HUDEP-2 (cell line): ENCODE measurements at regions not wholly inside any gene's neighbourhood (a gene's known extent, or its start where the extent isn't known, plus 50 kb on each side); places are given as distances from the start of the nearest gene placed in this dataset.
A peak's percentile ranks its signal among the peaks of the same experiment; 100 is the strongest.
"Not testable (repeated sequence)": the region's sequence is repeated elsewhere in the genome, so short reads cannot be mapped to it uniquely, and the experiment has no call there.

Source experiments
- DNase-seq, 76 experiments: peaks; one replicate each; lab custom pipeline; 2025; ENCODE audit not compliant: unreplicated experiment in 76 of 76; lab: John Stamatoyannopoulos, UW

GRCh38 chrX:63470506-63470905 is 119.4 kb upstream of the SPIN4 start:
- DNase-seq = no peak

GRCh38 chrX:63466690-63467089 is 115.6 kb upstream of the SPIN4 start:
- no peak for DNase-seq

- no peak for DNase-seq
Measured at GRCh38 chrX:63458981-63459380, 107.8 kb upstream of the SPIN4 start.

DNA sequence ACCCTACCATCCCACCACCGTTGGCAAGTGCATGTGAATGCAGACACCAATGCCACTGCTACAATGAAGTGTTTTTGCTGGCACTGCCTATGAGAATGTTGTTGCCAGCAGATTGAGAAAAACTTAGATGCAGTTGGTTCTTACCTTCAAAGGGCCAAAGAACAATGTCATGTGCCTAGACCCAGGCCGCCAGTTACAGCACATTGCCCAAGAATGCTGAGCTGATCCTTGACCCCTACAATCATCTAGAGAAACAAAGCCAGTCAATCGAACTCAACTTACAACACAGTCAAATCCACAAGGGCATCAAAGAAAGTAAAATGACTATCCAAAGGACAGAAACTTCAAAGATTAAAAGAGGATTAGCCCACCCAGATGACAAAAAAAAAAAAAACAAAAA is 102.4 kb upstream of the SPIN4 start:
- DNase-seq = no peak

- no peak for DNase-seq
Measured at GRCh38 chrX:63441717-63442116, 90.6 kb upstream of the SPIN4 start.

- DNase-seq = no peak
Measured at GRCh38 chrX:63439580-63439979, 88.4 kb upstream of the SPIN4 start.

GRCh38 chrX:63436865-63437264 is 85.7 kb upstream of the SPIN4 start:
- DNase-seq = no peak

DNA sequence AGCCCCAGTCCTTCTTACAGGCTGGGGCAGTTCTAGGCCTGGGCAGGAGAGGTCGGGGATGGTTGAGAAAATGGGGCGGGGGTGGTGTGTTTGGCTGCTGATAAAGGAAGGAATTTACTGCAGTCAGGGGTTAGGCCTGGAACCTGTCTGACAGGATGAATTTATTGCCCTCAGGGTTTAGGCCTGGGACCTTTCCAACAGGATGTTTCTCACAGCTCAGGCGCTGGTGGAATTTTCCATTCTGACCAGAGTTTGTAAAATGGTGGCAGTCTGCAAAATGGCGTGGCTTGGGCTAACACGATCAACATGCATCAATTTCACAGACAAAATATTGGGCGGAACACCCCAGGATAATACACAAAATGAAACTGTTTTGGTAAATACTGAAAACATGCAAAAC is 83.5 kb upstream of the SPIN4 start:
- DNase-seq = no peak

GRCh38 chrX:63434206-63434605 is 83.1 kb upstream of the SPIN4 start:
- no peak for DNase-seq

DNA sequence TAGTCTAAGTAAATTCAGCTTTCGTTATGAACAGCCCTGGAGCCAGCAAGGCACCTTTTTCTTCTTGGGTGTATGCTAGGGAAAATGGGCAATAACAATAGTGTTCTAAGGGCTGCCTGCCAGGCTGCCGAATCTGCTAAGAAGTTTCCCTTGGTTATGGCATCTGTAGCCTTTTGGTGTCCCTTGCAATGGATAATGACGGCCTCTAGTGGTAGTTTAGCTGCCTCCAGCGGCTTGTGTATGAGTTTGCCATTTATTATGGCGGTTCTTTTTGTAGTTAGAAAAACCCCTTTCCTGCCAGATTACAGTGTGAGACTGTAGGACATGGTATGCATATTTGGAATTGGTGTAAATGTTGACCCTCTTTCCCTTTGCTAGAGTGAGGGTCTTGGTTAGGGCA is 78.9 kb upstream of the SPIN4 start:
- peak in 1 of 76 experiments; percentile 8 for DNase-seq

- no peak for DNase-seq
Measured at GRCh38 chrX:63428348-63428747, 77.2 kb upstream of the SPIN4 start.

DNA sequence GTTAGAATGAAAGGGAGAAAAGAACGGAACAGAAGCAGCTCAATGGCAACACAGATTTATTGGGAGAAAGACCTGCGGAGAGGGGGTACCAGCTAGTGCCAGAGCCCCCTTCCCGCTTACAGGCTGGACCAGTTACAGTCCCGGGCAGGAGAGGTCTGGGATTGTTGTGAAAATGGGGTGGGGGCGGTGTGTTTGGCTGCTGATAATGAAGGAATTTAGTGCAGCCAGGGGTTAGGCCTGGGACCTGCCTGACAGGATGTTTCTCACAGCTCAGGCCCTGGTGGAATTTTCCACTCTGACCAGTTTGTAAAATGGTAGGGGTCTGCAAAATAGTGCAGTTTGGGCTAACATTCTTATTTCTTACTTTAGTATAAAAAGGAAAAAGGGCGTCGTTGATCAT is 75.4 kb upstream of the SPIN4 start:
- DNase-seq = no peak

- DNase-seq = no peak
Measured at GRCh38 chrX:63424063-63424462, 72.9 kb upstream of the SPIN4 start.

GRCh38 chrX:63421411-63421810 is 70.3 kb upstream of the SPIN4 start:
- no peak for DNase-seq

GRCh38 chrX:63418211-63418610 is 67.1 kb upstream of the SPIN4 start:
- DNase-seq = no peak

- DNase-seq = no peak
Measured at GRCh38 chrX:63417649-63418048, 66.5 kb upstream of the SPIN4 start.

DNA sequence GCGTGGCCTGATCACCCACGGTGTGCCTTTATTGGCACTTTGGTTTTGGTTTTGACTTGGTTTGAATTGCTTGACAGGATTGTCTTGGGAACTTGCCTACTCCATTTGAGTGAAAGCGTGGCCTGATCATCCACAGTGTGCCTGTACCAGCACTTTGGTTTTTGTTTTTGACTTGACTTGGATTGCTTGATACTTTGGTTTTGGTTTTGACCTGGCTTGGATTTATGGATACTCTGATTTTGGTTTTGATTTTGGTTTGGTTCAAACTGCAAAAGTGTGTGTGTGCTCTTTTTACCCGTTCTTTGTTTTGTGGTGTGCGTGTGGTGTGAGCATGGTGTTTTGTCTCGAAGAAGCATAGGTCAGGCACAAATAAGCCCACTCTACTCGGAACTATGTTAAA is 58.8 kb upstream of the SPIN4 start:
- DNase-seq = not testable (repeated sequence)

GRCh38 chrX:63408050-63408449 is 56.9 kb upstream of the SPIN4 start:
- no peak for DNase-seq

- DNase-seq = no peak
Measured at GRCh38 chrX:63404332-63404731, 53.2 kb upstream of the SPIN4 start.

- no peak for DNase-seq
Measured at GRCh38 chrX:63402106-63402505, 51.0 kb upstream of the SPIN4 start.
